ENCODE measurements at regions not wholly inside any gene's neighbourhood (a gene's known extent, or its start where the extent isn't known, plus 50 kb on each side); places are given as distances from the start of the nearest gene placed in this dataset.

- H3K4me1 ChIP-seq (ENCODE audit: control insufficient read depth in 1 of 2, insufficient read depth in 2 of 2, low read length in 2 of 2), result no peaks in the 10 kb centered on the region
- H4K20me1 ChIP-seq (ENCODE audit: insufficient read depth), result no peaks in the 10 kb centered on the region
- no peaks in the 10 kb centered on the region for H3K79me2 ChIP-seq (ENCODE audit: insufficient read depth, low read length)
- RAD21 ChIA-PET (ENCODE audit: low non-redundant PET in 1 of 2, low total read pairs in 2 of 2, uncharacterized antibody in 2 of 2, unreplicated experiment in 2 of 2), result no interaction called here
- H3K27me3 ChIP-seq (ENCODE audit: insufficient read depth, low read length), result no peaks in the 10 kb centered on the region
- no peaks in the 10 kb centered on the region for H3K9me3 ChIP-seq (ENCODE audit: control insufficient read depth in 1 of 2, insufficient read depth in 1 of 2, low read depth in 1 of 2, low read length in 2 of 2)
- intact Hi-C loops (cut with micrococcal nuclease), result no loop called here
- H3K9me2 ChIP-seq (ENCODE audit: insufficient read depth), result no peaks in the 10 kb centered on the region
- POLR2A ChIA-PET, result no interaction called here
- no peak overlapping the region for H2AFZ ChIP-seq (ENCODE audit: low read depth, low read length, poor library complexity, severe bottlenecking)
- TF ChIP-seq ZNF274 (IDR thresholded peaks at IDR 0.05; ENCODE audit: low read depth, low read length) (no peak), POLR2A (IDR thresholded peaks at IDR 0.05; ENCODE audit: borderline replicate concordance, extremely low read depth, insufficient read depth, insufficient read length) (no peak), EGR1 (IDR thresholded peaks at IDR 0.05; ENCODE audit: low read depth) (no peak), ZBTB33 (IDR thresholded peaks at IDR 0.05; ENCODE audit: extremely low read depth, insufficient replicate concordance, low read length) (no peak)
- H3K36me3 ChIP-seq (ENCODE audit: control insufficient read depth in 1 of 2, insufficient read depth in 2 of 2, low read length in 2 of 2), result no peaks in the 10 kb centered on the region
- no peak for ATAC-seq
- DNase-seq (ENCODE audit: low read depth, low spot score), result no peak
- H3K27ac ChIP-seq (ENCODE audit: low read depth, low read length), result no peak overlapping the region
- no peak overlapping the region for H3K4me2 ChIP-seq (ENCODE audit: low read length)
- no TSS peak for BruUV-seq (replicated peaks)
- no peak overlapping the region for H3K4me3 ChIP-seq (replicated peaks in 1 of 2; ENCODE audit: low read depth in 1 of 2, low read length in 2 of 2)
- H3K9ac ChIP-seq (ENCODE audit: low read length), result no peak overlapping the region
- CTCF ChIA-PET, result no interaction called here
These were observed 94.9 kb upstream of the UNC5C start for GRCh38 chr4:95643627-95644026.

- no peaks in the 10 kb centered on the region for H3K36me3 ChIP-seq (ENCODE audit: control insufficient read depth in 1 of 2, insufficient read depth in 2 of 2, low read length in 2 of 2)
- no peak overlapping the region for H2AFZ ChIP-seq (ENCODE audit: low read depth, low read length, poor library complexity, severe bottlenecking)
- H3K4me3 ChIP-seq (replicated peaks in 1 of 2; ENCODE audit: low read depth in 1 of 2, low read length in 2 of 2), result no peak overlapping the region
- ChIA-PET RAD21 (ENCODE audit: low non-redundant PET in 1 of 2, low total read pairs in 2 of 2, uncharacterized antibody in 2 of 2, unreplicated experiment in 2 of 2) (no interaction called here), POLR2A (no interaction called here), CTCF (no interaction called here)
- H4K20me1 ChIP-seq (ENCODE audit: insufficient read depth), result no peaks in the 10 kb centered on the region
- BruUV-seq (replicated peaks), result no TSS peak
- no peak overlapping the region for H3K4me2 ChIP-seq (ENCODE audit: low read length)
- H3K27me3 ChIP-seq (ENCODE audit: insufficient read depth, low read length), result no peaks in the 10 kb centered on the region
- ATAC-seq (no peak), DNase-seq (ENCODE audit: low read depth, low spot score) (no peak)
- intact Hi-C loops (cut with micrococcal nuclease), result no loop called here
- H3K9me2 ChIP-seq (ENCODE audit: insufficient read depth), result no peaks in the 10 kb centered on the region
- no peaks in the 10 kb centered on the region for H3K79me2 ChIP-seq (ENCODE audit: insufficient read depth, low read length)
- no peak for TF ChIP-seq SRF (IDR thresholded peaks at IDR 0.05; ENCODE audit: low read depth)
- no peak for TF ChIP-seq EZH2 (IDR thresholded peaks at IDR 0.05)
- no peak for TF ChIP-seq MAX (IDR thresholded peaks at IDR 0.05)
- TF ChIP-seq POLR2AphosphoS5 (IDR thresholded peaks at IDR 0.05; ENCODE audit: low read depth, low read length), result no peak
- no peak for TF ChIP-seq ELF1 (IDR thresholded peaks at IDR 0.05; ENCODE audit: borderline replicate concordance, low read depth)
- no peak for TF ChIP-seq EGR1 (IDR thresholded peaks at IDR 0.05; ENCODE audit: low read depth)
- H3K27ac ChIP-seq (ENCODE audit: low read depth, low read length), result no peak overlapping the region
- no peaks in the 10 kb centered on the region for H3K9me3 ChIP-seq (ENCODE audit: control insufficient read depth in 1 of 2, insufficient read depth in 1 of 2, low read depth in 1 of 2, low read length in 2 of 2)
- H3K4me1 ChIP-seq (ENCODE audit: control insufficient read depth in 1 of 2, insufficient read depth in 2 of 2, low read length in 2 of 2), result no peaks in the 10 kb centered on the region
- no peak overlapping the region for H3K9ac ChIP-seq (ENCODE audit: low read length)
These were observed 92.8 kb upstream of the UNC5C start for GRCh38 chr4:95641571-95641970.
